HG03175 (cell line): ENCODE measurements at regions not wholly inside any gene's neighbourhood (a gene's known extent, or its start where the extent isn't known, plus 50 kb on each side); places are given as distances from the start of the nearest gene placed in this dataset.

ENCODE experiments used
- ATAC-seq: cut with Tn5 transposase; IDR thresholded peaks from one replicate; pipeline ENCODE4 v1.9.1; 2021; ENCODE audit warnings: mild to moderate bottlenecking, moderate library complexity; ENCODE audit not compliant: unreplicated experiment

DNA sequence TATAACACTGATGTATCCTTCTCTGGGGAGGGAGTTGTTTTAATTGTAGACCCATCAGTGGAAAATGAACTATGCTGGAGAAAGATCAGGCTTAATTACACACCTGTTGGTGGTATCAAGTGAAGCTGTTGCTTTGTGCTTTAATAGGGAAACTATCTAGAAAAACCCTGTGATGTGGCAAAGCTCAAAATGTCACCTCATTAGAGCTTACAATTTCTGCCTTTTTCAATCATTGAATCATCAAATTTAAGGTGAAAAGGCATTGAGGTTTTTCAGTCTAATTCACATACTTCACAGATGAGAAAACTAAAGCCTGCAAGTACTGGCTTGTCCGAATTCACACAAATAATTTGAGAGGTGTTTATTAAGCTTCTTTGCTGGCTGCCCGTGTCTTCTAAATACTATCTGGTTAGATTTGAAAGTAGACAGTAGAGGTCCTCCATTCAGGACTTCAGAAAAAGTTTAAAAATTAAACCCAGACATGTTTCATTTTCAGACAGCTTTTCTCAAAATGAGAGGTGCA is 143.3 kb upstream of the MAP3K7 start:
- ATAC-seq, result peak; percentile 88

DNA sequence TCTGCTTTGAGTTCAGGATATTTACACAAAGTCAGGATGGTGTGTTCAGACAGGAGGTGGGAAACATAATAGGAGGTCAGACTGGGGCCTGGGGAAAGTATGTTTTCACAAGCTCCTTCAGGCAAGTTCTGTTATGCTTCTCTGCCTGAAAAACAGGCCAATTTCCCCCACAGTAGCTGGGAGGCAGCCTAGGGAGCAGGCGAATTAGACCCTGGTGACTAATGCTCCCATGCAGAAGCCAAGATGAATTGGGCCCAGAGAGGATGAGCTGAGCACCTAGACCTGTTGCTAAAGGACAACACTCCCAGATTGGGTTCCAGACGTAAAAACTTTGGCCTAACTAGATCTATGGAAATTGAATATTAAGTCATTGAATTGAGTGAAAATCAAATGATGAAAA is 142.2 kb upstream of the MAP3K7 start:
- no peak for ATAC-seq

DNA sequence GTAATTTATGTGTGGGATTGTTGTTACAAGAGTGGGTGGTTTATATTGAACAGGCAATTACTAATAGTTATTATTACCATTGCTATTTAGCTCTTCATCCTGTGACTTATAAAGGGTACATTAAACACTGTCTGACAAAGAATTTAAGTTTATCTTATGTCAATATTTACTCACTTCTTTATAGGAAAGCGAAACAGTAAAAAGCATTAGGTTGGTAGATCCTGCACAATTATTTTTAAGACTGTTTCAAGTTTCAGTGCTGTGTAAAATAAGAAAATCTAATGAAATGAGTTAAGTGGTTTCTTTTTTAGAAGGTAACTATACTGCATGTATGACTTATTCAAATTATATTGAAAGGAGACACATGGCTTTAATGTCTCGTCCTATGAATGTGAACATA is 135.8 kb upstream of the MAP3K7 start:
- no peak for ATAC-seq

DNA sequence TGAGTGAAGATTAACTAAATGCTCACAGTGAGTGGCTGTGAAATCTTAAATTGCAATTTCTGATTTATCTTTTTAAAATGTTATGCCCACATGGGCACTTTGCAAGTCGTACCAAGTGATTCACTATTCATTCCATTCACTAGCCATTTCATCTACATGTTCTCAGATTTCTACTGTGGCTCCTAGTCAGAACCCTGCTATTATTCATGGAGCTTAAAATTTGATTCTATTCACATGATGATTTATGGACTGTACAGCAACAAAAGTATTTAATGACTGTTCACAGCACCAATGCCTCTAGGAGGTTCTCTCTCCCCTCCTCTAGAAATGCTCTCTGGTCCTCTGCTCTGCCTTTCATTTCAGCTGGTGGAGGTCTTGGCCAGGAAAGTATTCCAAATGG is 133.5 kb upstream of the MAP3K7 start:
- ATAC-seq, result no peak

DNA sequence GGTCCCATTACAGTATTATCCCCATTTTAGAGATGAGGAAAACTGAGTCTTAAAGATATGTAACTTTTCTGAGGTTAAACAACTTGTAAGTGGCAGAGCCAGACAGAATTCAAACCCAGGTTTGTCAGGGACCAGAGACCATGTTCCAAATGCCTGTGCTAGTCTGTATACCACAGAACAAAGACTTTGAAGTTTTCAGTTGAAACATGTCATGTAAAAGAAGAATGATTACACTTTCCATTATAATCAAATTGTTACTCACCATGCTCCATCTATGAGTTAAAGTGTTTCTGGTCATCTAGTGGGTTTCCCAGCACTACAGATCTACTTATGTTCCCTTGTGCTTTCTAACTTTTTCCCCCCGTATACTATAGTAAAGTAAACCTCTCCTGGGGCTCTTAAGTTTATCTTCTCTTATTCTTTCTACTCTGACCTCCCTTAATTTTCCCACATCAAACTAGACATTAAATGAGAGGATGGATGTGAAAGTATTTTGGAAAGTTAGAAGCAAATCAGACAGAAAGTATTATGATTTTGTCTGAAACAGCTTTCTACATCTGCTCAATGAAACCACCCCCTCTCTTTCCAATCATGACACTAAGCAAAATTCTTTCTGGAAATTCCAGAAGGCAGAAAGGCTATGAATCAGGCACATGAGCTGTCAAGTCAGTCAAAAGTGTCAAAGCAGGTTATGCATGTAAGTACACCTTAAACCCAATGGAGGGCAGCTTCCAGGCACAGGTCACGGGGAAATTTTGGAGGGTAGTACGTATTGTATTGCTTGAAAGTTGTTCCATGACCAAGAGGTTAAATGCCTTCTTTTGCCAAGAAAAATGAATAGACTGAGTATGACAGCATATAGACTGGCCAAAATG is 132.7 kb upstream of the MAP3K7 start:
- no peak for ATAC-seq

DNA sequence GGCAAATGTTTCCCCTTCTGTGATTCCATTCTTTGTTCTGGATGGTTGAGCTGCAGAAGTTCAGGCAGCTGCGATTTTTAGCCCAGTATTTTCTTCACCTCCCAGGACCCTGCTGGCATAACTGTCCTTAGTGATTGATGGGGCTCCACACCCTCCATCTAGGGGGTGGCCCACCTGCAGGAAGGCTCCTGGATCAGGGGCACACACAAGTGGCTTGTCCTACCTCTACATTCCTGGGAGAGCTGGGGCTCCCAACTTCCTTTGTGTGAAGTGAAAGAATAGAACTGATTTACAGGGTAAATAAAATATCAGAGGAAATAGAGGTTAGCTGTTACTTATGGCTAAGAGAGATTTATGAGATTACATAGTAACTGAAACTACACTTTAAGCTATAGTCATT is 129.5 kb upstream of the MAP3K7 start:
- no peak for ATAC-seq

DNA sequence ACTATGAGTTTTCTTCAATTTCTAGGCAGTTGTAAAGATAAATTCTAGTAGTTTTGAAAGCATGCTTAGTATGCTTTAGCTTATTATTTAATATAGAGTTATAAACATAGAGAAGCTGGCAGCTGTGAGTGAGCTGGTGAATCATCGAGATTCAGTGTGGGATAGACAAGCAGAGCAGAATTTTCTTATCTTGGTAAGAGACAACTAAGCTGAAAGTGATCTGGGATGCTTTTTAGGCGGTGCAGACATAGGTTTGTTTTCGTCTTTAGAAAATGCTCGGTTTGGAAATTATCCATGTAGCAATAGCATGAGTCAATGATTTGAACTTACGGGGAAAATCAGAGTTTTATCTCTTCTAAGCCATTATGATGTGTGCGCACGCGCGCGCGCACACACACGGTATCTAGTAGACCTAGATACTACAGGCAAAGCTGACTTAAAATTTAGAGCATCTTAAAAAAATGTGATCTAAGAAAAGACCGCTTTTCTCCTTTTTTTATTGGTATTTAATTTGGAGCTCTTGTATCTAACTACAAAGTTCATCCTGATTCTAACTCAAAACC is 128.3 kb upstream of the MAP3K7 start:
- no peak for ATAC-seq

DNA sequence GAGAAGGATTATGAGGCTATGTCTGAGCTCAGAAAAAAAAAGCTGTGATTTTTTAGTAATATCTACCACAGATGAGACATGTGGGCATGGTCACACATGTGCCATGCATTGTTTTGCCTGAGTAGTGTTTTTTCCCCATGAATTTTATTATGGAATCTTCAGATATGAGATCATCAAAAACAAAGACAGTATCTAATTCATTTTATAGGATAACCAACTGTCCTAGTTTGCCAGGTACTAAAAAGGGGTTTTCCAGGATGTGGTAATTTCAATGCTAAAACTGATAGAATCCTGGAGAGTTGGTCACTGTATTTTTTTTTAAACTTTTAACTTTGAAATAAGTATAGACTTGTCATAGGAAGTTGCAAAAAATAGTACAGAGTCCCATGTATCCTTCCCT is 127.4 kb upstream of the MAP3K7 start:
- ATAC-seq, result no peak

DNA sequence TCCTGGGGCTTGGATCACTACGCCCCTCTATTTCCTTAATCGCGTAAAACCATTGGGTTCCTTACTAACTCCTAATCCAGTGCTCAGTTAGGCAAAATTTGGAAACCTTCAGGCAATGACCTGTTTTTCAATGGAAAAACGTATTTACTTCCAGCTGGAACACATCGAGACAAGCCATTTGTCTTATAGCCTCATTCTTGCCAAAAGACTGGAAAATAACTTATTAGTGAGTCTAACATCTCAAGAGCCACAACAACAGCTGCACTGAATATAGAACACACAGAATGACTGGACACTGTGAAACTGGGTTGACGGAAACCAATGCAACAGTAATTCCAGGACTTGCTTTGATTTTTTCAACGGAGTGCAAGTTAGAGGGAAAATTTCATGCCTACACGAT is 125.2 kb upstream of the MAP3K7 start:
- ATAC-seq, result no peak

DNA sequence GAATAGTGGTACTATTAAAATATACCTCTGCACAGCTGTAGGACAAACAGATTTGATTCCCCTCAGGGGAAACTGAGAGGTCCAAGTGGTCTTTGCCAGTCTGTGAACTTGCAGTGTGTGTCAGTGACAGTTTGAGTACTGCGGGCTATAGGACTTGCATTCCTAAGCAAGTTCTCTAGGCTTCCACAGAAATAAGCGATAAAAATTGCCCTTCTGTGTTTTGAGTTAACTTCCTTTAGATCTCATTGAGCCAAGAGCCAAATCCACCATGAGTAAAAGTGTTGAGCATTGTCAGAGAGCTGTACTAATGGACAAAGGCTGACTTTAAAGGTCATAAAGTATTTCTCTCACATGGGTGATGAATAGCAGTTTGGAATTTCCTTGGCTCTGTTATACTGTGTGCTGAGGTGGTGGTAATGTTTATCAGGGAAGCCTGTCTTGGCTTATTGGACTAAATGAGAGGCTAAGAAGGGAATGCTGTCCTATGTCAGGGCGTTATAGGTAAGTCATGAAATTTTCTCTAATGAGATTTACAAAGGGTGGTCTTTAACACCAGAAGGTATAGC is 122.6 kb upstream of the MAP3K7 start:
- no peak for ATAC-seq

DNA sequence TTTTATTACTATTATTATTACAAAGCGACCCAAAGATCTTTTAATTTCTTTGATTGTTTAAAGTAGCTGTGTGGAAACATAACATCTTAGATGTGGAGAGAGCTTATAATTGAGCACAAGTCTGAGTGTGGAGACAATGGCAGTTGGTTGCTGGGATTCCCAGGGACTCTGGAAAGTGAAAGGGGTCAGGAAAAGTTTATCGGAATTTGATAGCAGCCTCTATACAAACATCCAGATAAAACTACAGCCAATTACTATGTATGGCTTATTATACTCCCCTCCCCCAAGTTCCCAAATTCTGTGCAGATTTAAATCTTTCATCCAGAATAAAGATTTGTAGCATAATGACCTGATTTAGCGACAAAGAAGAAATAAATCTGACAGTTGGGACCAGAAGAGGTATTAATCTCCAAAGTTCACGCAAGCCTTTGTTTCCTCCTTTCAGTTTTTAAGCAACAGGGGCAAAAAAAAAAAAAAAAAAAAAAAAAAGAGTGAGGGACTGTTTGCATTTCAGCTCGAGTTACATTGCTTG is 121.4 kb upstream of the MAP3K7 start:
- no peak for ATAC-seq

DNA sequence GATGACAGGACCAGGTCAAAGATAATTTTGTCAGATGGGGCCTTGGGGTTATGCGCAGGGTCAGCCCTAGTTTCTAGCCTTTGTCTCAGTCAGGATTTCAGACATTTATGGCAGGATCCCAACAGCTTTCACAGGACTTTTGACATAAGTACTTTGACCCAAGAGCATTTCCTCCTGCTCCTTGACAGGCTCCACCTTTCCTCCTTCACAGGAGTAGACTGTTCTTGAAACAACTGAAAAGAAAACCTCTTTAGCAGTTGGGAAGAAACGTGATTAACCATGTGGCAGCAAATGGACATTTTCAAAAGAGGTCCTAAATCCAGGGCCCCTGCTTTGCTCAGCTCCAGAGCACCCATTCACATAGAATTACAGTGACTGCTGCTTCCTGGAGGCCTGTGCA is 120.4 kb upstream of the MAP3K7 start:
- no peak for ATAC-seq

DNA sequence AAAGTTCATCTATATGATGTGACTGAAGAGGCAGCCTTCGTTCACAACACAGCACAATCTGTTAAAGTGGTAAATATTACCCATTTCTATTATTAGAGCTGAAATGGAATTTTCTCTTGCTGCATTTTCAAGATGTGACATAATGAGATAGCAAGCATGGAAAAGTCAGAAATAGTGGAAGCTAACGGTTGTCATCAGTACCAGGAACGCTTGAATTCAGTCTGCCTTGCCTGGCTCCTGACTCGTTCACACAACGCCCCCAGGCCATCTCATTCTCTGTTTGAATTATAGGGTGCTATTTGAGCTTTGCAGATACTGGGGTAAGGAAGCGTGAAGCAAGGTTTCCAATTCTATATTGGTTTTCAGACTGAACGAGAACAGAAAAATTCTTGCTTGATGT is 116.5 kb upstream of the MAP3K7 start:
- ATAC-seq, result no peak

DNA sequence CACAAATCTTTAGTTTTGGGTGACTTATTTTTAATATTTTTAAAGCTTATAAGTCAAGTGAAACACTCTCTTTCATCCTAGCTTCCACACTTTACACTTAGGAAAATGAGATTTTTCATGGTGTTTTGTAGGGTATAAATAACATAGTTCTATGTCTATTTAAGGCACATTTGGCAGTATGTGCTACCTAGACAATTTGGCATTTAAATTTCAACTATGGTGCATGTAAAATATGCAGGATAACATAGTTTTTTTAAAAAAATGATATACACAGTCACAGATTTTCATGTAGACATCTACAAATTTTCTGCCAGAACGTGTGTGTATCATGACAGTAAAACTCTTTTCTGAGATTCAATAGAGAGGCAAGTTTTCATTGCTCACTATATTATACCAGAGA is 115.1 kb upstream of the MAP3K7 start:
- no peak for ATAC-seq

DNA sequence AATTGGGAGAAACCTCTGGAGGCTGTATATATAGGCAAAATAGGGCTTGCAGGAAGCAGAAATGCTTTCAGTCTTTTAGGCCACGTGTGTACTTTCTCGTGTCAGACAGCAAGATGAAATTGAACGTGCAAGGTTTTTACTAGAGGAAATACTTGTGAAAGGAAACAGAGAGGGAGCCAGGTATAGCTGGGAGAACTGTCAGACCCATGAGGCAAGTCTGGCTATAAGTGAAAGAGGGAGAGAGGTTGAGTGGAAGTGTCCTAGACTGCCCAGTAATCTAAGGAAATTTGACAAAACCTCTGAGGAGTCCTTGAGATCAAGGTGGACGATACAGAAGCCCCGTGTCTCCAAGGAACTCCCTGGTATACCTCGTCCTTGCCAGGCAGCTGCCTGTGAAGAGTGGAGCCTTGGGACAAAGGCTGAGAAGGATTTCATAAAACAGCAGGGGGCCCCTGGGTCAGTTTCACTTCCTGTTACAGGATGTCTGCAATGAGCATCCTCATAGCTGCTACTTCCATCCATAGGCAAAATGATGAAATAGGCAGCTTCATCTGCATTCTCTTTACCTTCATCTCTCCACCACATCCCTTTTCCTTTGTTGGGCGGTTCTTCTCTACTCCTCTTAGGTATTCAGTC is 114.4 kb upstream of the MAP3K7 start:
- ATAC-seq, result peak; percentile 89

DNA sequence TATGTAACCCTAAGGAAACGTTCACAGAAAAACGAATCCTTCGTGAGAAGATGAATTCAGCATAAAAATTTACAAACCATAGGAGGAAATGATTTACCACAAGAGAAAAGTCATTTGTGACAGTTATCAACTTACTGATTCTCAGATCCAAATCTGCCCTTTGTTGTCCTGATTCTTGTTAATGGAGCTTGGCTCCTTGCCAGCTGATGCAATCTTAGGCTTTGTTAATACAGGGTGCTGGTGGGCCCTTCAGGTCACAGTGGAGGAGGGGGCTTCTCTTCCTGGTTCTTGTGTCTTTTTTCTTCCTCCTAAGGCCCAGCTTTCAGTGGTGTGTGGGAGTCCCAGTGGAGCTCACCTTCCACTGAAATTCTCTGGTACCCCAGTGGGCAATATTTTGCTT is 108.4 kb upstream of the MAP3K7 start:
- no peak for ATAC-seq

DNA sequence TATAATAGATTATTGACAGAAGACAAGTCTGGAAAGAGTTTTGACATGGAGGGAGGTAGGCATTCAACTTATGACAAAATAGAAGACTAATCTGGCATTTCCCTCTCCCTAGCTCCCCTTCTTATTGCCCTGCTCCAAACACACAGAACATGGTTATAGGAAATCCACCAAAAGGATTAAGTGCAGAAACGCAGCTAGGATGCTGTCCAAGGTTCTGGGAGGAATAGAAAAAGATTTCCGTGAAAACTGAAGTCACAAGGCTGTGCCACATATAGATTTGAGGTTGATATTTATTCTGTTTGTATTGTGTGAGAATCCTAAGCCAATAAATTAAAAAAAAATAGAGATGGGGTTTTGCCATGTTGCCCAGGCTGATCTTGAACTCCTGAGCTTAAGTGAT is 107.9 kb upstream of the MAP3K7 start:
- no peak for ATAC-seq

DNA sequence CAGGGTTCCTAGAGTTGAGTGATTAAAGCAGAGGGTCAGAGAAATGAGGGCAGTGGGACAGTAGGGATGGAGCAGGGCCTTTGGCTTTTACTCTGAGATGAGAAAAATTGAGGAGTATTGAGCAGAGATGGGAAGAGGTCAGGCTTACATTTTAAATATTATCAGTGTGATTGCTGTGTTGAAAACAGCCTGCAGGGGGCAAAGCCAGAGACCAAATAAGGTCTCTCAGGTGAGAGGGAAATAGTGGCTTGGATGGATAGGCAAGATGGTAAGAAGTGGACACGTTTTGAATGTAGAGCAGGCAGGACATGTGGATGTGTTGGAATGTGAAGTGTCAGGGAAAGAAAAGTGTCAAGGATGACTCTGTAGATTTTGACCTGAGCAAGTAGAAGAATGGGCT is 105.0 kb upstream of the MAP3K7 start:
- ATAC-seq, result peak; percentile 59

DNA sequence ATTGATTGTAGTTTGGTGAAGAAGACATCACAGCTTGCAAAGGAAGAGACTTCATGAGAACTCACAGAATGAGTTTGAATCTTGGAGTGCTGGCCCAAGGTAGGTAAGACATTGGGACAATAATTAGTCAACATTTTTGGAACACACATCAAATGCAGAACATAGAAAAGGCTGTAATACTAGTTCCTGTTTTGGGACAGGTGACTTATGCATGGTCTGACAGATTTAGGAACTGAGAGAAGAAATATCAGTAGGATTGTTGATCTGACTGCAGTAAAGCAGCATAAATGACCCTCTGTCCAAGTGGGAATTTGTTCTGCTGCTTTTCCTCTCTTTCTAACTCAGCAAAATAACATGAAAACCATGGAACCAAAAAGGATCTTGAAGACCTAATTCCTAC is 102.3 kb upstream of the MAP3K7 start:
- ATAC-seq, result peak; percentile 52

DNA sequence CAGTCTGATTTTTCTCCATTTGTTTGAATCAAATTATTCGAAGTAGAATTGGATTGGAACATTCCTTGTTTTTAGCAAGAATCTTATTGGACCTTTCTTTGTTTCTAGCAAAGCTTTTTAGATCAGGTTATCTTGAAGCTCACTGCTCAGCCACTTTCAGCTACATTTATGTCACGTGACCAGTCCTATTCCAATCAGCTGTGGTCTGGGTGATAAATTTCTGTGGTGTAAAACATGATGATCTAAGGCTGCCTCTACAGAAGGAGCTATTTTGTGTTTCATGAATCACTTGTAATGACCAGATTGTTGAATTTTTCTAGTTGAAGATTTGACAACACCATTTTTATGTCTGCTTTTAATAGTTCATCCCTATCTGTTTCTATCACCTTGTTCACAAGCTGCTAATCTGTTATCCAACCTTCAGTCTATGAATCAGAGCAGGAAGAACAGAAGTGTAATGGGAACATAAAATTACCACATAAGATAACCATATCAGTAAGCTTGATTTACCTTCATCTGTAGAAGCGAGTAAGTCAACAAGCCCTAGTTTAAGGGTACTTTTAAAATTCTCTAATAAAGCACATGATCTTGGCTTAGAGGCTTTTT is 101.0 kb upstream of the MAP3K7 start:
- no peak for ATAC-seq

DNA sequence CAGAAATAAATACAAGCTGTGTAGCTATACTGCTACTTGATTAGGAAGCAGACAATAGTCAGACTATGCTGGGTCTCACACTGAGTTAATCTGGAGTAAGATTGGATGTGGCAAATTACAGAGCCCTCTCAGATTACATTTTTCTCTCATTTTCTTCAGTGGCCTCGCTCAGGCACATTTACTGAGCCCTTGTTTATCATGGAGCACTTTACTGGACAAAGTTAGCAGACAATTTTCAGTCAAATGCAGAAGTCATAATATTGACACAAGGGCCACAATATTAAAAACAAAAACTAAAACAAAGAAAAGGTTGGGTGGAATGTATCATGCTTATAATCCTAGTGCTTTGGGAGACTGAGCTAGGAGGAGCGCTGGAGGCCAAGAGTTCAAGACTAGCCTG is 95.0 kb upstream of the MAP3K7 start:
- no peak for ATAC-seq
